ENCODE measurements at regions not wholly inside any gene's neighbourhood (a gene's known extent, or its start where the extent isn't known, plus 50 kb on each side); places are given as distances from the start of the nearest gene placed in this dataset.

DNA sequence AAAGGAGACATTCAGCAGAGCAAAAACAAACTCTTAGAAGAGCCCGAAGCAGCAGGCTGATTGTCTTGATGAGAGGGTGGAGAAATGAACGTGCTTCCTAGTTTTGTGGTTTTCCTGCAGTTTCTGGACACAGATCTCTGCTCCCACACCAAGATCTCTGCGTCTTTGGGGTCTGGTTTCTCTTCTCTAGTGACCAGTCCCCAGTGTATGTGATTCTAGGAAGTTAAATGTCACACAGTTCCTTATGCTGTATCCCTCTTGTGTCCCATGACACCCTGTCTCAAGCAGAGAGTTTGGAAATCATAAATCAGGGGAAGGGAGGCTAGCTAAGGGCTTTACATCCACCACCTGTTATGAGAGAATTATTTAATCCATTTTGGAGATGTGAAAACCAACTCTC, 55.4 kb upstream of the KLF14 start:
- Histone ChIP-seq H3K9me3 (ENCODE audit: control extremely low read depth in 1 of 3, control insufficient read depth in 2 of 3, insufficient read depth in 1 of 3, low read length in 2 of 3) (no peaks in the 10 kb centered on the region), H3K9ac (ENCODE audit: low read length) (no peak overlapping the region), H2AFZ (ENCODE audit: insufficient read depth, low read depth, low read length, poor library complexity, severe bottlenecking) (no peak overlapping the region), H3K4me2 (replicated peaks; ENCODE audit: low read depth, low read length, poor library complexity, severe bottlenecking) (no peak overlapping the region), H3K79me2 (ENCODE audit: control insufficient read depth, insufficient read depth, low read length) (no peaks in the 10 kb centered on the region), H4K20me1 (ENCODE audit: control insufficient read depth, insufficient read depth, low read length, poor library complexity, severe bottlenecking) (no peaks in the 10 kb centered on the region), H3K27ac (ENCODE audit: low read length in 2 of 2) (no peak overlapping the region), H3K4me3 (ENCODE audit: control extremely low read depth in 1 of 5, extremely low read depth in 1 of 5, insufficient read depth in 1 of 5, low read depth in 2 of 5, low read length in 4 of 5) (no peak overlapping the region), H3K4me1 (ENCODE audit: control insufficient read depth in 2 of 2, insufficient read depth in 2 of 2, low read length in 2 of 2) (no peaks in the 10 kb centered on the region), H3K27me3 (replicated peaks in 1 of 4; ENCODE audit: control extremely low read depth in 1 of 4, control insufficient read depth in 3 of 4, insufficient read depth in 4 of 4, low read length in 3 of 4) (peaks cover 0 to 2% (median 0%) of the 10 kb centered on the region in 4 experiments), H3K36me3 (replicated peaks in 1 of 2; ENCODE audit: control extremely low read depth in 1 of 2, control insufficient read depth in 1 of 2, extremely low read depth in 1 of 2, insufficient read depth in 2 of 2, low read length in 1 of 2) (no peaks in the 10 kb centered on the region)
- CTCF ChIA-PET: no interaction called here
- intact Hi-C loops (cut with micrococcal nuclease): no loop called here
- WGBS (ENCODE audit: insufficient coverage): 20% methylated on average over 1 of the region's 3 CpGs
- H3K4me3 Mint-ChIP-seq: no peak overlapping the region
- ATAC-seq (ENCODE audit: low read depth) (no peak), DNase-seq (no peak)
- TF ChIP-seq, protein P1, sequence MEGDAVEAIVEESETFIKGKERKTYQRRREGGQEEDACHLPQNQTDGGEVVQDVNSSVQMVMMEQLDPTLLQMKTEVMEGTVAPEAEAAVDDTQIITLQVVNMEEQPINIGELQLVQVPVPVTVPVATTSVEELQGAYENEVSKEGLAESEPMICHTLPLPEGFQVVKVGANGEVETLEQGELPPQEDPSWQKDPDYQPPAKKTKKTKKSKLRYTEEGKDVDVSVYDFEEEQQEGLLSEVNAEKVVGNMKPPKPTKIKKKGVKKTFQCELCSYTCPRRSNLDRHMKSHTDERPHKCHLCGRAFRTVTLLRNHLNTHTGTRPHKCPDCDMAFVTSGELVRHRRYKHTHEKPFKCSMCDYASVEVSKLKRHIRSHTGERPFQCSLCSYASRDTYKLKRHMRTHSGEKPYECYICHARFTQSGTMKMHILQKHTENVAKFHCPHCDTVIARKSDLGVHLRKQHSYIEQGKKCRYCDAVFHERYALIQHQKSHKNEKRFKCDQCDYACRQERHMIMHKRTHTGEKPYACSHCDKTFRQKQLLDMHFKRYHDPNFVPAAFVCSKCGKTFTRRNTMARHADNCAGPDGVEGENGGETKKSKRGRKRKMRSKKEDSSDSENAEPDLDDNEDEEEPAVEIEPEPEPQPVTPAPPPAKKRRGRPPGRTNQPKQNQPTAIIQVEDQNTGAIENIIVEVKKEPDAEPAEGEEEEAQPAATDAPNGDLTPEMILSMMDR (IDR thresholded peaks at IDR 0.05): no peak
- no peak for TF ChIP-seq EZH2 (IDR thresholded peaks at IDR 0.05; ENCODE audit: borderline replicate concordance, insufficient read depth, low read depth, low read length, poor library complexity, severe bottlenecking)
- no peaks in the 10 kb centered on the region for H3K9me3 Mint-ChIP-seq (ENCODE audit: insufficient read depth)
- H3K27me3 Mint-ChIP-seq: peaks cover 7% of the 10 kb centered on the region
- no peaks in the 10 kb centered on the region for H3K4me1 Mint-ChIP-seq
- H3K27ac Mint-ChIP-seq: no peak overlapping the region
- POLR2A ChIA-PET: no interaction called here

DNA sequence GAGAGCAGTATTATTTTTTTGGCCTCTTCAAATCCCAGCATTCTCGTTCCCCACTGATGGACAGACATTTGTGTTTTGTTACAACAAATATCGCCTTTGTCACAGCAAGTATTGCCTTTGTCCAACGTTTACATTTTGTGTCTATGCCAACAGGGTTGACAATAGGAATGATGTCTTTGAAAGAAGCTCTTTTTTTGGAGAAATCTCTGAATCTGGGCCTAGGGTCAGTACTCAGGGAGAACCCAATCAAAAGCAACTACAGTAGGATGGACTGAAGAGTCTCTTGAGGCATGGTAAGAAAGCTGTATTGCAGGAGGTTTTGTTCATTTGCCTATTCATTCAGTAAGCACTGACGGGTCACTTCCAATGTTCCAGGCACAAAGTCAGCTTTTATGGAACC, 57.7 kb upstream of the KLF14 start:
- Histone ChIP-seq H3K9ac (ENCODE audit: low read length) (no peak overlapping the region), H3K9me3 (ENCODE audit: control extremely low read depth in 1 of 3, control insufficient read depth in 2 of 3, insufficient read depth in 1 of 3, low read length in 2 of 3) (no peaks in the 10 kb centered on the region), H3K27ac (ENCODE audit: low read length in 2 of 2) (no peak overlapping the region), H3K36me3 (replicated peaks in 1 of 2; ENCODE audit: control extremely low read depth in 1 of 2, control insufficient read depth in 1 of 2, extremely low read depth in 1 of 2, insufficient read depth in 2 of 2, low read length in 1 of 2) (no peaks in the 10 kb centered on the region), H2AFZ (ENCODE audit: insufficient read depth, low read depth, low read length, poor library complexity, severe bottlenecking) (no peak overlapping the region), H3K79me2 (ENCODE audit: control insufficient read depth, insufficient read depth, low read length) (no peaks in the 10 kb centered on the region), H3K4me1 (ENCODE audit: control insufficient read depth in 2 of 2, insufficient read depth in 2 of 2, low read length in 2 of 2) (no peaks in the 10 kb centered on the region), H3K27me3 (replicated peaks in 1 of 4; ENCODE audit: control extremely low read depth in 1 of 4, control insufficient read depth in 3 of 4, insufficient read depth in 4 of 4, low read length in 3 of 4) (peaks cover 0 to 2% (median 0%) of the 10 kb centered on the region in 4 experiments), H3K4me2 (replicated peaks; ENCODE audit: low read depth, low read length, poor library complexity, severe bottlenecking) (no peak overlapping the region), H3K4me3 (ENCODE audit: control extremely low read depth in 1 of 5, extremely low read depth in 1 of 5, insufficient read depth in 1 of 5, low read depth in 2 of 5, low read length in 4 of 5) (no peak overlapping the region), H4K20me1 (ENCODE audit: control insufficient read depth, insufficient read depth, low read length, poor library complexity, severe bottlenecking) (no peaks in the 10 kb centered on the region)
- POLR2A ChIA-PET: no interaction called here
- TF ChIP-seq, protein P1 (IDR thresholded peaks at IDR 0.05): no peak
- no peak for TF ChIP-seq EZH2 (IDR thresholded peaks at IDR 0.05; ENCODE audit: borderline replicate concordance, insufficient read depth, low read depth, low read length, poor library complexity, severe bottlenecking)
- no peaks in the 10 kb centered on the region for H3K4me1 Mint-ChIP-seq
- H3K9me3 Mint-ChIP-seq (ENCODE audit: insufficient read depth): no peaks in the 10 kb centered on the region
- no peak overlapping the region for H3K27ac Mint-ChIP-seq
- intact Hi-C loops (cut with micrococcal nuclease): no loop called here
- H3K27me3 Mint-ChIP-seq: no peaks in the 10 kb centered on the region
- DNase-seq: no peak
- no peak overlapping the region for H3K4me3 Mint-ChIP-seq
- no peak for ATAC-seq (ENCODE audit: low read depth)
- CTCF ChIA-PET: interaction anchor here (1.1 kb wide), 1 partner anchor 308 kb away, joined by 3 read pairs; no protein-coding TSS in a partner anchor
- WGBS (ENCODE audit: insufficient coverage): 100% methylated on average over 3 of the region's 4 CpGs

All from B cell (primary cell).